ENCODE measurements at regions not wholly inside any gene's neighbourhood (a gene's known extent, or its start where the extent isn't known, plus 50 kb on each side); places are given as distances from the start of the nearest gene placed in this dataset.

DNA sequence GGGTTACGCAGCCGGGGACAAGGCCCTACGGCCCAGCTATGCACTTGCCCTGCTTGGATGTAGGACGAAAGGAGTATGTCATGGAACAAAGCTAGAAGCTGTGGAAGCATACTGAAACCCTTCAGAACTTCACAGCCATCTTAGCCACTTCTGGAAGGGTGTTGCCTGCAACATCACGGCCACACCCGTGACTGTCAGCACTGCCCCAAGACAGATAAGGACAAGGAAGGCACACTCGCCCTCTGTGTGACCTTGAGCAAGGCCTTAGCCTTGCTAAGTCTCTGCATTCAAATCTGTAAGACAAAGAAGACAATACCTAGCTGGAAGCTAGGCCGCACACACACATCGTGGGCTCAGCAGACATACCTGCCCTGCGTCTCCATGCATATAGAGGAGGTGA, 352.5 kb upstream of the MGMT start:
- TF ChIP-seq POLR2AphosphoS5 (IDR thresholded peaks at IDR 0.05; ENCODE audit: insufficient read depth, low read depth, low read length) (no peak), JUN (IDR thresholded peaks at IDR 0.05; ENCODE audit: borderline replicate concordance, insufficient read depth, insufficient read length, low read depth) (no peak), POLR2A (IDR thresholded peaks at IDR 0.05; ENCODE audit: low read depth, low read length) (no peak), MYC (IDR thresholded peaks at IDR 0.05; ENCODE audit: low read depth, low read length) (no peak), FOS (IDR thresholded peaks at IDR 0.05; ENCODE audit: borderline replicate concordance, insufficient read depth, low read length) (no peak), EZH2 (IDR thresholded peaks at IDR 0.05; ENCODE audit: borderline replicate concordance, low read depth, low read length, severe bottlenecking) (no peak), GATA2 (IDR thresholded peaks at IDR 0.05; ENCODE audit: insufficient read depth, insufficient read length, low read depth, low read length) (no peak)
- TF ChIP-seq, protein P1, sequence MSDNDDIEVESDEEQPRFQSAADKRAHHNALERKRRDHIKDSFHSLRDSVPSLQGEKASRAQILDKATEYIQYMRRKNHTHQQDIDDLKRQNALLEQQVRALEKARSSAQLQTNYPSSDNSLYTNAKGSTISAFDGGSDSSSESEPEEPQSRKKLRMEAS (IDR thresholded peaks at IDR 0.05; ENCODE audit: insufficient read depth, insufficient read length): no peak
- TF ChIP-seq, protein P2, sequence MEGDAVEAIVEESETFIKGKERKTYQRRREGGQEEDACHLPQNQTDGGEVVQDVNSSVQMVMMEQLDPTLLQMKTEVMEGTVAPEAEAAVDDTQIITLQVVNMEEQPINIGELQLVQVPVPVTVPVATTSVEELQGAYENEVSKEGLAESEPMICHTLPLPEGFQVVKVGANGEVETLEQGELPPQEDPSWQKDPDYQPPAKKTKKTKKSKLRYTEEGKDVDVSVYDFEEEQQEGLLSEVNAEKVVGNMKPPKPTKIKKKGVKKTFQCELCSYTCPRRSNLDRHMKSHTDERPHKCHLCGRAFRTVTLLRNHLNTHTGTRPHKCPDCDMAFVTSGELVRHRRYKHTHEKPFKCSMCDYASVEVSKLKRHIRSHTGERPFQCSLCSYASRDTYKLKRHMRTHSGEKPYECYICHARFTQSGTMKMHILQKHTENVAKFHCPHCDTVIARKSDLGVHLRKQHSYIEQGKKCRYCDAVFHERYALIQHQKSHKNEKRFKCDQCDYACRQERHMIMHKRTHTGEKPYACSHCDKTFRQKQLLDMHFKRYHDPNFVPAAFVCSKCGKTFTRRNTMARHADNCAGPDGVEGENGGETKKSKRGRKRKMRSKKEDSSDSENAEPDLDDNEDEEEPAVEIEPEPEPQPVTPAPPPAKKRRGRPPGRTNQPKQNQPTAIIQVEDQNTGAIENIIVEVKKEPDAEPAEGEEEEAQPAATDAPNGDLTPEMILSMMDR (IDR thresholded peaks at IDR 0.05; ENCODE audit: extremely low read depth in 1 of 2, insufficient read depth in 1 of 2, low read depth in 1 of 2, low read length in 2 of 2): no peak
- no peaks in the 10 kb centered on the region for H3K9me1 ChIP-seq (replicated peaks; ENCODE audit: control insufficient read depth, extremely low read depth, insufficient read depth, low read length)
- no peak for DNase-seq (ENCODE audit: low read depth, low spot score)
- H3K4me1 ChIP-seq (ENCODE audit: control insufficient read depth, extremely low read depth, insufficient read depth, low read length): no peaks in the 10 kb centered on the region
- H3K9me3 ChIP-seq (replicated peaks; ENCODE audit: control insufficient read depth, insufficient read depth, low read length): no peaks in the 10 kb centered on the region
- dilution Hi-C loops (cut with MboI; ENCODE audit: extremely low pct_ligation_motif_present, low sequenced_read_pairs): no loop called here
- POLR2A ChIA-PET: no interaction called here
- H3K79me2 ChIP-seq (ENCODE audit: control insufficient read depth, insufficient read depth, low read length): no peaks in the 10 kb centered on the region
- H3K27ac ChIP-seq (ENCODE audit: insufficient read depth, low read depth, low read length): no peak overlapping the region
- H3K9ac ChIP-seq (replicated peaks; ENCODE audit: extremely low read depth, insufficient read depth, low read length): no peak overlapping the region
- no peaks in the 10 kb centered on the region for H3K36me3 ChIP-seq (ENCODE audit: control insufficient read depth in 2 of 2, extremely low read depth in 1 of 2, insufficient read depth in 2 of 2, low read length in 2 of 2)
- no peak overlapping the region for H3K4me2 ChIP-seq (ENCODE audit: insufficient read depth, low read length)
- CTCF ChIA-PET: no interaction called here
- no peak for FAIRE-seq
- intact Hi-C loops (cut with micrococcal nuclease): no loop called here
- no peak overlapping the region for H3K4me3 ChIP-seq (replicated peaks in 1 of 3; ENCODE audit: insufficient read depth in 1 of 3, low read depth in 1 of 3, low read length in 3 of 3)
- no peak overlapping the region for H2AFZ ChIP-seq (ENCODE audit: low read depth, low read length)
- H4K20me1 ChIP-seq (replicated peaks; ENCODE audit: control insufficient read depth, extremely low read depth, insufficient read depth, low read length): no peaks in the 10 kb centered on the region
- no peaks in the 10 kb centered on the region for H3K27me3 ChIP-seq (ENCODE audit: control insufficient read depth in 2 of 2, insufficient read depth in 2 of 2, low read length in 2 of 2)
- no TSS peak for BruUV-seq (replicated peaks)
